Stimulated activated CD4-positive, alpha-beta T cell treated with anti-CD3 and anti-CD28 coated beads, Interleukin-2, amount 100 ng/mL, for 4 hours (primary cell): ENCODE measurements at regions not wholly inside any gene's neighbourhood (a gene's known extent, or its start where the extent isn't known, plus 50 kb on each side); places are given as distances from the start of the nearest gene placed in this dataset.

Source experiments
- DNase-seq: peaks from one replicate; pipeline ENCODE4 v3.0.0-alpha.2; 2020; ENCODE audit warnings: low read depth

- DNase-seq: no peak
Observed at GRCh38 chr12:124726596-124727263, 136.9 kb downstream of the SCARB1 start.

- no peak for DNase-seq
Observed at GRCh38 chr12:124725597-124726237, 137.9 kb downstream of the SCARB1 start.

GRCh38 chr12:124725099-124725498, 138.6 kb downstream of the SCARB1 start:
- DNase-seq: no peak

GRCh38 chr12:124722878-124723277, 140.8 kb downstream of the SCARB1 start:
- DNase-seq: no peak

- DNase-seq: no peak
Observed at GRCh38 chr12:124721501-124722162, 142.0 kb downstream of the SCARB1 start.

GRCh38 chr12:124720681-124721500, 142.8 kb downstream of the SCARB1 start:
- no peak for DNase-seq

- no peak for DNase-seq
Observed at GRCh38 chr12:124720004-124720680, 143.5 kb downstream of the SCARB1 start.

GRCh38 chr12:124719231-124719630, 144.4 kb downstream of the SCARB1 start:
- DNase-seq: no peak

GRCh38 chr12:124718458-124718857, 145.2 kb downstream of the SCARB1 start:
- DNase-seq: no peak

GRCh38 chr12:124718036-124718435, 145.6 kb downstream of the SCARB1 start:
- DNase-seq: no peak

- DNase-seq: no peak
Observed at GRCh38 chr12:124717318-124717717, 146.3 kb downstream of the SCARB1 start.

GRCh38 chr12:124716208-124717130, 147.2 kb downstream of the SCARB1 start:
- DNase-seq: no peak

GRCh38 chr12:124715121-124715990, 147.9 kb upstream of the NCOR2 start:
- DNase-seq: no peak

GRCh38 chr12:124713436-124714082, 146.1 kb upstream of the NCOR2 start:
- DNase-seq: peak; percentile 78

GRCh38 chr12:124713041-124713435, 145.6 kb upstream of the NCOR2 start:
- DNase-seq: no peak

- no peak for DNase-seq
Observed at GRCh38 chr12:124711344-124711743, 143.9 kb upstream of the NCOR2 start.

- DNase-seq: no peak
Observed at GRCh38 chr12:124709722-124710687, 142.6 kb upstream of the NCOR2 start.

GRCh38 chr12:124707316-124707715, 139.9 kb upstream of the NCOR2 start:
- no peak for DNase-seq
